Lung (tissue), 11 donors: ENCODE measurements at regions not wholly inside any gene's neighbourhood (a gene's known extent, or its start where the extent isn't known, plus 50 kb on each side); places are given as distances from the start of the nearest gene placed in this dataset.

Experiments used
- ATAC-seq: fragments of 200-7000 bp; cut with Tn5 transposase; one replicate; pipeline ENCODE4 v1.9.1; 2020; ENCODE audit warnings: moderate number of reproducible peaks; ENCODE audit not compliant: insufficient read depth, low FRiP score
- DNase-seq, 3 donors: peaks; one replicate each; pipeline ENCODE4 v3.0.0-alpha.2; 2013 to 2017
- H3K27ac ChIP-seq, 2 donors: one replicate each; pipeline ENCODE4 v1.5.1; 2013; ENCODE audit warnings: mild to moderate bottlenecking in 2 of 2, moderate library complexity in 2 of 2, control low read depth in 1 of 2, inconsistent platforms in 1 of 2, low read depth in 1 of 2, low read length in 1 of 2
- H3K27me3 ChIP-seq, 3 donors: one replicate each; pipeline ENCODE4 v1.5.1; 2013; ENCODE audit warnings: low read length in 2 of 3; ENCODE audit not compliant: control insufficient read depth in 3 of 3, insufficient read depth in 3 of 3
- H3K36me3 ChIP-seq, 4 donors: one replicate each; pipeline ENCODE4 v1.5.1; 2013; ENCODE audit warnings: low read length in 4 of 4, mild to moderate bottlenecking in 1 of 4, moderate library complexity in 1 of 4; ENCODE audit not compliant: control insufficient read depth in 4 of 4, insufficient read depth in 4 of 4
- H3K4me1 ChIP-seq, 5 donors: one replicate each; pipeline ENCODE4 v1.5.1; 2013; ENCODE audit warnings: low read length in 5 of 5, mild to moderate bottlenecking in 2 of 5, moderate library complexity in 1 of 5; ENCODE audit not compliant: control insufficient read depth in 5 of 5, insufficient read depth in 5 of 5
- H3K4me3 ChIP-seq: one replicate; pipeline ENCODE4 v1.5.1; 2013; ENCODE audit warnings: mild to moderate bottlenecking, control low read depth, moderate library complexity
- H3K9ac ChIP-seq, 2 donors: one replicate each; pipeline ENCODE4 v1.5.1; 2013; ENCODE audit warnings: low read length in 2 of 2, control low read depth in 1 of 2; ENCODE audit not compliant: insufficient read depth in 1 of 2
- H3K9me3 ChIP-seq, 4 donors: one replicate each; pipeline ENCODE4 v1.5.1; 2013; ENCODE audit warnings: low read length in 3 of 4, mild to moderate bottlenecking in 1 of 4, moderate library complexity in 1 of 4; ENCODE audit not compliant: control insufficient read depth in 4 of 4, insufficient read depth in 3 of 4
- CTCF ChIP-seq: IDR thresholded peaks from 2 replicates; pipeline ENCODE4 v1.5.1; 2012; ENCODE audit warnings: mild to moderate bottlenecking; ENCODE audit errors: control extremely low read depth, extremely low read depth
- WGBS, 2 donors: extraction: QIAGEN DNeasy Blood & Tissue Kit; methylation state at CpG; one replicate each; pipeline ENCODE4 v1.1.7; 2013; 5-methylcytosine and 5-hydroxymethylcytosine counted together
- donor health status: control.
- donor health status: control.
- donor health status: Bipolar disorder and iron deficiency.
- donor health status: healthy.
- donor health status: DM: yes; HTN: yes; CAD: no.

GRCh38 chr9:78668148-78668832, 371.4 kb downstream of the PSAT1 start:
- ATAC-seq (no peak), DNase-seq (no peak)
- no peak overlapping the region for H3K9ac ChIP-seq
- H3K36me3 ChIP-seq: no peaks in the 10 kb centered on the region
- no peaks in the 10 kb centered on the region for H3K4me1 ChIP-seq
- H3K4me3 ChIP-seq: no peak overlapping the region
- H3K27me3 ChIP-seq: no peaks in the 10 kb centered on the region
- no peak for TF ChIP-seq CTCF
- WGBS, 2 donors: 63 to 76% methylated on average over 4 of the region's 4 CpGs
- H3K27ac ChIP-seq: no peak overlapping the region
- H3K9me3 ChIP-seq: no peaks in the 10 kb centered on the region

GRCh38 chr9:78669591-78669990, 372.7 kb downstream of the PSAT1 start:
- Histone ChIP-seq H3K9me3 (no peaks in the 10 kb centered on the region), H3K4me1 (no peaks in the 10 kb centered on the region), H3K9ac (no peak overlapping the region), H3K27me3 (no peaks in the 10 kb centered on the region), H3K4me3 (no peak overlapping the region), H3K27ac (no peak overlapping the region), H3K36me3 (no peaks in the 10 kb centered on the region)
- WGBS, 2 donors: 86 to 95% methylated on average over 7 of the region's 7 CpGs
- DNase-seq (no peak), ATAC-seq (no peak)
- no peak for TF ChIP-seq CTCF

- TF ChIP-seq CTCF: no peak
- Histone ChIP-seq H3K27me3 (no peaks in the 10 kb centered on the region), H3K9me3 (no peaks in the 10 kb centered on the region), H3K4me1 (no peaks in the 10 kb centered on the region), H3K27ac (no peak overlapping the region), H3K9ac (no peak overlapping the region), H3K4me3 (no peak overlapping the region), H3K36me3 (no peaks in the 10 kb centered on the region)
- 41 to 68% methylated on average over 3 of the region's 3 CpGs for WGBS, 2 donors
- ATAC-seq (no peak), DNase-seq (no peak)
Measured at GRCh38 chr9:78671785-78672184, 374.9 kb downstream of the PSAT1 start.

GRCh38 chr9:78674874-78675273, 377.9 kb downstream of the PSAT1 start:
- H3K36me3 ChIP-seq: no peaks in the 10 kb centered on the region
- no peak overlapping the region for H3K4me3 ChIP-seq
- ATAC-seq (no peak), DNase-seq (no peak)
- no peak for TF ChIP-seq CTCF
- H3K27me3 ChIP-seq: no peaks in the 10 kb centered on the region
- WGBS, 2 donors: 86 to 98% methylated on average over 2 of the region's 2 CpGs
- no peak overlapping the region for H3K27ac ChIP-seq
- no peaks in the 10 kb centered on the region for H3K9me3 ChIP-seq
- no peak overlapping the region for H3K9ac ChIP-seq
- H3K4me1 ChIP-seq: no peaks in the 10 kb centered on the region
